ENCODE measurements at regions not wholly inside any gene's neighbourhood (a gene's known extent, or its start where the extent isn't known, plus 50 kb on each side); places are given as distances from the start of the nearest gene placed in this dataset.

- no peak for TF ChIP-seq FOXP2 (optimal IDR thresholded peaks at IDR 0.05; ENCODE audit: borderline replicate concordance, extremely low read depth, extremely low read length, insufficient read depth)
- TF ChIP-seq SIN3A (IDR thresholded peaks at IDR 0.05; ENCODE audit: borderline replicate concordance, insufficient read depth, low read length) = no peak
- no peak for TF ChIP-seq REST (IDR thresholded peaks at IDR 0.05; ENCODE audit: insufficient read depth in 1 of 2, low read depth in 2 of 2, low read length in 2 of 2)
- no peak for TF ChIP-seq POLR2AphosphoS5 (IDR thresholded peaks at IDR 0.05; ENCODE audit: low read depth, low read length)
- no peak for TF ChIP-seq TAF1 (IDR thresholded peaks at IDR 0.05; ENCODE audit: borderline replicate concordance, insufficient read depth, low read length)
These were observed 67.2 kb upstream of the LRPPRC start for GRCh38 chr2:44063033-44063432.

- no peak for TF ChIP-seq REST (IDR thresholded peaks at IDR 0.05; ENCODE audit: insufficient read depth in 1 of 2, low read depth in 2 of 2, low read length in 2 of 2)
- no peak for TF ChIP-seq FOXP2 (optimal IDR thresholded peaks at IDR 0.05; ENCODE audit: borderline replicate concordance, extremely low read depth, extremely low read length, insufficient read depth)
- no peak for TF ChIP-seq TAF1 (IDR thresholded peaks at IDR 0.05; ENCODE audit: borderline replicate concordance, insufficient read depth, low read length)
- no peak for TF ChIP-seq POLR2AphosphoS5 (IDR thresholded peaks at IDR 0.05; ENCODE audit: low read depth, low read length)
- TF ChIP-seq SIN3A (IDR thresholded peaks at IDR 0.05; ENCODE audit: borderline replicate concordance, insufficient read depth, low read length) = no peak
These were observed 75.8 kb upstream of the LRPPRC start for GRCh38 chr2:44071454-44072046.

GRCh38 chr2:44075541-44075940 is 79.8 kb upstream of the LRPPRC start:
- no peak for TF ChIP-seq FOXP2 (optimal IDR thresholded peaks at IDR 0.05; ENCODE audit: borderline replicate concordance, extremely low read depth, extremely low read length, insufficient read depth)
- TF ChIP-seq TAF1 (IDR thresholded peaks at IDR 0.05; ENCODE audit: borderline replicate concordance, insufficient read depth, low read length) = no peak
- TF ChIP-seq POLR2AphosphoS5 (IDR thresholded peaks at IDR 0.05; ENCODE audit: low read depth, low read length) = no peak
- TF ChIP-seq SIN3A (IDR thresholded peaks at IDR 0.05; ENCODE audit: borderline replicate concordance, insufficient read depth, low read length) = no peak
- no peak for TF ChIP-seq REST (IDR thresholded peaks at IDR 0.05; ENCODE audit: insufficient read depth in 1 of 2, low read depth in 2 of 2, low read length in 2 of 2)

- TF ChIP-seq POLR2AphosphoS5 (IDR thresholded peaks at IDR 0.05; ENCODE audit: low read depth, low read length) (no peak), TAF1 (IDR thresholded peaks at IDR 0.05; ENCODE audit: borderline replicate concordance, insufficient read depth, low read length) (no peak), FOXP2 (optimal IDR thresholded peaks at IDR 0.05; ENCODE audit: borderline replicate concordance, extremely low read depth, extremely low read length, insufficient read depth) (no peak), REST (IDR thresholded peaks at IDR 0.05; ENCODE audit: insufficient read depth in 1 of 2, low read depth in 2 of 2, low read length in 2 of 2) (peak in 1 of 2 experiments; percentile 66; a peak in 2 of 4 replicates), SIN3A (IDR thresholded peaks at IDR 0.05; ENCODE audit: borderline replicate concordance, insufficient read depth, low read length) (no peak)
These were observed 82.2 kb upstream of the LRPPRC start for GRCh38 chr2:44077942-44078511.

All from PFSK-1 (cell line).